ENCODE measurements at regions not wholly inside any gene's neighbourhood (a gene's known extent, or its start where the extent isn't known, plus 50 kb on each side); places are given as distances from the start of the nearest gene placed in this dataset.

GRCh38 chr3:193787496-193787870 is 194.5 kb downstream of the OPA1 start:
- DNase-seq (ENCODE audit: low read depth), result no peak
- no peak overlapping the region for H3K4me3 ChIP-seq (ENCODE audit: low read depth, low read length)
- TF ChIP-seq, protein P1, sequence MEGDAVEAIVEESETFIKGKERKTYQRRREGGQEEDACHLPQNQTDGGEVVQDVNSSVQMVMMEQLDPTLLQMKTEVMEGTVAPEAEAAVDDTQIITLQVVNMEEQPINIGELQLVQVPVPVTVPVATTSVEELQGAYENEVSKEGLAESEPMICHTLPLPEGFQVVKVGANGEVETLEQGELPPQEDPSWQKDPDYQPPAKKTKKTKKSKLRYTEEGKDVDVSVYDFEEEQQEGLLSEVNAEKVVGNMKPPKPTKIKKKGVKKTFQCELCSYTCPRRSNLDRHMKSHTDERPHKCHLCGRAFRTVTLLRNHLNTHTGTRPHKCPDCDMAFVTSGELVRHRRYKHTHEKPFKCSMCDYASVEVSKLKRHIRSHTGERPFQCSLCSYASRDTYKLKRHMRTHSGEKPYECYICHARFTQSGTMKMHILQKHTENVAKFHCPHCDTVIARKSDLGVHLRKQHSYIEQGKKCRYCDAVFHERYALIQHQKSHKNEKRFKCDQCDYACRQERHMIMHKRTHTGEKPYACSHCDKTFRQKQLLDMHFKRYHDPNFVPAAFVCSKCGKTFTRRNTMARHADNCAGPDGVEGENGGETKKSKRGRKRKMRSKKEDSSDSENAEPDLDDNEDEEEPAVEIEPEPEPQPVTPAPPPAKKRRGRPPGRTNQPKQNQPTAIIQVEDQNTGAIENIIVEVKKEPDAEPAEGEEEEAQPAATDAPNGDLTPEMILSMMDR (IDR thresholded peaks at IDR 0.05; ENCODE audit: control insufficient read depth, extremely low read depth, insufficient read depth), result no peak

DNA sequence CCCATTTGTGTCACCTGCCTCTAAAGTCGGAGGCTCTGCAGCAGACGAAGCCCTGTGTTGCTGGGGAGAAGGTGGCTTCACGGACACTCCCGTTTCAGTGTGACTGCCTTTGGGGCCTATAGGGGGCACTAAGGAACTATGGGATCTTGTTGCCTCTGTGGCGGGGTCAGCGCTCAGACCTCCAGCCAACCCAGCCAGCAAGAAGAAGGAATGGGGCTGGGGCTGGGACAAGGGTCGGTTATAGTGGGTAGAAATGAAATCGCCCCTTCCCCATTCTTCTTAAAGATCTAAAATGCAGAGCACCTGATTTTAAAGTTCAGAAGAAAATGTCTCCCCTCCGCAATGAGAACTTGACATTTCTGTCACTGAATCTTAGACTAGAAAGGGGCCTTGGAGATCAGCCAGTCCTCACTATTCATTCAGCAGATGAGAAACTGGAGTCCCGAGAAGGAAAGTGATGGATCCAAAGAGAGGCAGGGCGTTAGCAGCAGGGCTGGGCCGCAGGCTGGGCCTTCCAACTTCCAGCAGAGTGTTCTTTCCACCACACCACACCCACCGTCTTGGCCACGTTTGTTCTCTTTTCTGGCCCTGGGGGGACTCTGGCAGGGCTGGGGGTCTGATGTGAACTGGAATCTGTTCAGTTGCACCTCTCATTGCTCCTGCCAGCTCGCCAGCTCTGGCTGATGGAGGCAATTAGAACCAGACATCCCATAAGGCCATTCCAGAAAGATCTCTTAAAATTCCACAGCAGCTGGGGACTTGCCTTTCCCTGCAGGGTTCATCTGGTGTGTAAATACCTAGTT is 195.4 kb downstream of the OPA1 start:
- no peak overlapping the region for H3K4me3 ChIP-seq (ENCODE audit: low read depth, low read length)
- TF ChIP-seq, protein P1 (IDR thresholded peaks at IDR 0.05; ENCODE audit: control insufficient read depth, extremely low read depth, insufficient read depth), result peak; percentile 68
- no peak for DNase-seq (ENCODE audit: low read depth)

GRCh38 chr3:193789455-193789854 is 196.4 kb downstream of the OPA1 start:
- TF ChIP-seq, protein P1 (IDR thresholded peaks at IDR 0.05; ENCODE audit: control insufficient read depth, extremely low read depth, insufficient read depth), result no peak
- no peak for DNase-seq (ENCODE audit: low read depth)
- H3K4me3 ChIP-seq (ENCODE audit: low read depth, low read length), result no peak overlapping the region

- no peak for DNase-seq (ENCODE audit: low read depth)
- H3K4me3 ChIP-seq (ENCODE audit: low read depth, low read length), result no peak overlapping the region
- TF ChIP-seq, protein P1 (IDR thresholded peaks at IDR 0.05; ENCODE audit: control insufficient read depth, extremely low read depth, insufficient read depth), result no peak
Observed at GRCh38 chr3:193790086-193790990, 197.3 kb downstream of the OPA1 start.

DNA sequence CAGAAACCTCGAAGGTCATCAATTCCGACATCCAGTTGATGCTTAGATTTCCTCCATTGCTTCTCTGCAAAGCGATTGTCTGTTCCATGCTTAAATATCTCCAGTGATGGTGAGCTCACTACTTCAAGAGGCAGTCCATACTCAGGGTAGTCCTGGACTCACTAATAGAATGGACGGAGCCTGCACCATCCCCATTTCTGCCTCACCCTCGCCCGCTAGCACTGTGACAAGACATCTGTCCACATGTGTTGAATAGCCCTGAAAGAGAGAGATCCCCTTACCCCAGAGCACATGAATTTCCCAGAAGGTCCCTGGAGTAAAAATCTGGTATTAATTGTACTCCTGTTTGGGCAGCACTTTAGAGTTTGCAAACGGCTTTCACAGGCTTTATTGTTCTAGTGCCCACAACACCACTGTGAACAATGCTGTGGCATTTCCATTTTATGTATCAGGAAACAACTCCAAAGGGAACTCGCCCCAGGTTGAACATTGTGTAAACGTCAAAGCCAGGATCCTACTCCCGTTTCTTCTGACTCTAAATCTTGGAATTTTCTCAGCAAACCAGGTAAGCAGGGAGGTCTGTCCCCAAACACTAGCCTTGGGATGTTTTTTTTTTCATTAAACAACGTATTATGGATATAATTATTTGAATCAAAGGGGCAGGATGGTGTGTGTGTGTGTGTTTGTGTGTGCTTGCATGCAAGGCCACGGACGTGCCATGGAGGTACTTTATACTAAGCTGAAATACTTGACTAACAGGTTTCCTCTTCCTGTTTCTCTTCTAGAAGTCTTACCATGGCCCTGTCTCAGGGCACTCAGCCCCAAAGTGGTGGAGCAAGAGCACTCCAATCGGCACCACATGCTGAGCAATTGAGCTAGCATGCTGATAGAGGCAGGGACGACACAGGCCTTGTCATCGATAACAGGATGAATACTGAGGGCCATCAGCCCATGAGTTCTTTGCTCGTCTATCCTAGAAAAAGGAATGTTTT is 198.3 kb downstream of the OPA1 start:
- H3K4me3 ChIP-seq (ENCODE audit: low read depth, low read length), result no peak overlapping the region
- TF ChIP-seq, protein P1 (IDR thresholded peaks at IDR 0.05; ENCODE audit: control insufficient read depth, extremely low read depth, insufficient read depth), result no peak
- peak; percentile 63 for DNase-seq (ENCODE audit: low read depth)

- H3K4me3 ChIP-seq (ENCODE audit: low read depth, low read length), result no peak overlapping the region
- DNase-seq (ENCODE audit: low read depth), result no peak
- TF ChIP-seq, protein P1 (IDR thresholded peaks at IDR 0.05; ENCODE audit: control insufficient read depth, extremely low read depth, insufficient read depth), result no peak
Observed at GRCh38 chr3:193793123-193793522, 200.1 kb downstream of the OPA1 start.

Measured in LNCaP clone FGC (cell line).